Mesothelial cell of epicardium (in vitro differentiated cells): ENCODE measurements at regions not wholly inside any gene's neighbourhood (a gene's known extent, or its start where the extent isn't known, plus 50 kb on each side); places are given as distances from the start of the nearest gene placed in this dataset.

ENCODE experiments used
- DNase-seq, 2 experiments: peaks; one replicate each; pipeline ENCODE4 v3.0.0; 2021; ENCODE audit warnings: low spot score in 2 of 2; ENCODE audit not compliant: unreplicated experiment in 2 of 2
- H3K27ac Mint-ChIP-seq: 2 replicates; pipeline ENCODE4 v1.8.0; 2021; ENCODE audit warnings: mixed read lengths
- H3K27me3 Mint-ChIP-seq: 2 replicates; pipeline ENCODE4 v1.8.0; 2021; ENCODE audit warnings: low read depth, mixed read lengths
- H3K36me3 Mint-ChIP-seq: 2 replicates; pipeline ENCODE4 v1.8.0; 2021; ENCODE audit warnings: mixed read lengths
- H3K4me1 Mint-ChIP-seq: 2 replicates; pipeline ENCODE4 v1.8.0; 2021; ENCODE audit warnings: mixed read lengths
- H3K4me3 Mint-ChIP-seq: 2 replicates; pipeline ENCODE4 v1.8.0; 2021; ENCODE audit warnings: mild to moderate bottlenecking, moderate library complexity, mixed read lengths
- H3K9me3 Mint-ChIP-seq: 2 replicates; pipeline ENCODE4 v1.8.0; 2021; ENCODE audit warnings: mixed read lengths
- CTCF ChIP-seq: fragments of 200-600 bp; sonication (generic); IDR thresholded peaks from one replicate; pipeline ENCODE4 v1.5.0; 2021; ENCODE audit warnings: antibody characterized with exemption; ENCODE audit not compliant: unreplicated experiment

DNA sequence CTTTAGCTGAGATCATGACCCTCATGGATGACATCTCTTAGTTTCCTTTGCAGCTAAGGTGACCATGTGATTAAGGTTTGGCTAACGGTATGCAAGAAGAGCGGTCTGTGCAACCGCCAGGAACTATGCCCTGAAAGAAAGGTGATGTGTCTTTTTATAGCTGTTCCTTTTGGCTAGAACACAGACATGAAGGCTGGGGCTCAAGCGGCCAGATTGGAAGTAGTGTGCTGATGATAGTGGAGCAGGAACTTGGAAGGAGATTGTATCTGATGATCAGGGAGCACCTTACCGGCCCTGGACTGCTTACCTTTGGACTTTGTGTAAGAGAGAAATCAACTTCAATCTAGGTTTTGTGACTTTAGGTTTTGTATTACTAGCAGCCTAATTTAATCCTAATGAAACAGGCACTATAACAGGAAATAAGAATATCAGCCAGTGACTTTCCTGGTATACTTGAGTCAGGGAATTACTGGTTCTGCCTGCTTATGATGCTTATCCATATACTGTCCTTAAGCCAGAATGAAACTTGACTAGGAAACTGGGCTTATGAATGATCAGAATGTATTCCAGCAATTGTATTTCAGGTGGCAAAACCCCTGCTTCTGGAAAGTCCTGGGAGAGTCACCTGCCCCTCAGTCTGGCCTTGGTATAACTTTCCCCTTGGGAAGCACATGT is 164.3 kb upstream of the LRIG1 start:
- TF ChIP-seq CTCF, result no peak
- Mint-ChIP-seq H3K27ac (no peak overlapping the region), H3K36me3 (no peaks in the 10 kb centered on the region), H3K9me3 (peaks cover 6% of the 10 kb centered on the region), H3K27me3 (peaks cover 7% of the 10 kb centered on the region), H3K4me1 (no peaks in the 10 kb centered on the region), H3K4me3 (no peak overlapping the region)
- no peak for DNase-seq

DNA sequence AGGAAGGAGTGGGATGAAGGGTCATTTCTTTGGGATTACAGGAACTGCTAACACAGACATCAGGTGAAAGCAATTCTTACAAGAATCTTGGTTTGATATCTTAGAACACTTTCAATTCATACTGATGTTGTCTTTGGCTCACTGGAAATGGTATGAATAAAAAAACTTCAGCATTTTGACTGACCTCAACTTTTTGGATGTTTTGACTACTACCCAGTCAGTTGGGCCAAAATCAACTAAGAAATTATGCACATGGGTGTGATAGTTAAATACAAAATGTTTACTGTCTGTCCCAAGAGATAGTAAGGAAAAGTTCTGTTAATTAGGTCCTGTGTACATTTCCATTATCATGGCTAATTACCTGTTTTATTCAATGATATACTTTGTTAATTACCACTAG is 165.5 kb upstream of the LRIG1 start:
- no peak overlapping the region for H3K27ac Mint-ChIP-seq
- H3K4me3 Mint-ChIP-seq, result no peak overlapping the region
- no peaks in the 10 kb centered on the region for H3K9me3 Mint-ChIP-seq
- no peaks in the 10 kb centered on the region for H3K4me1 Mint-ChIP-seq
- DNase-seq, result no peak
- no peaks in the 10 kb centered on the region for H3K36me3 Mint-ChIP-seq
- peaks cover 7% of the 10 kb centered on the region for H3K27me3 Mint-ChIP-seq
- TF ChIP-seq CTCF, result no peak

GRCh38 chr3:66667263-66667662 is 166.4 kb upstream of the LRIG1 start:
- no peaks in the 10 kb centered on the region for H3K4me1 Mint-ChIP-seq
- H3K9me3 Mint-ChIP-seq, result no peaks in the 10 kb centered on the region
- peaks cover 7% of the 10 kb centered on the region for H3K27me3 Mint-ChIP-seq
- H3K36me3 Mint-ChIP-seq, result no peaks in the 10 kb centered on the region
- H3K4me3 Mint-ChIP-seq, result no peak overlapping the region
- H3K27ac Mint-ChIP-seq, result no peak overlapping the region
- no peak for TF ChIP-seq CTCF
- DNase-seq, result no peak

GRCh38 chr3:66671291-66671690 is 170.5 kb upstream of the LRIG1 start:
- no peaks in the 10 kb centered on the region for H3K9me3 Mint-ChIP-seq
- H3K27me3 Mint-ChIP-seq, result peaks cover 10% of the 10 kb centered on the region
- no peaks in the 10 kb centered on the region for H3K36me3 Mint-ChIP-seq
- no peak overlapping the region for H3K4me3 Mint-ChIP-seq
- no peak overlapping the region for H3K27ac Mint-ChIP-seq
- no peak for DNase-seq
- H3K4me1 Mint-ChIP-seq, result peaks cover 5% of the 10 kb centered on the region
- TF ChIP-seq CTCF, result no peak

GRCh38 chr3:66672830-66673229 is 172.0 kb upstream of the LRIG1 start:
- H3K9me3 Mint-ChIP-seq, result no peaks in the 10 kb centered on the region
- peaks cover 9% of the 10 kb centered on the region for H3K27me3 Mint-ChIP-seq
- no peak overlapping the region for H3K27ac Mint-ChIP-seq
- H3K4me3 Mint-ChIP-seq, result no peak overlapping the region
- peaks cover 5% of the 10 kb centered on the region for H3K4me1 Mint-ChIP-seq
- TF ChIP-seq CTCF, result no peak
- no peaks in the 10 kb centered on the region for H3K36me3 Mint-ChIP-seq
- DNase-seq, result no peak

DNA sequence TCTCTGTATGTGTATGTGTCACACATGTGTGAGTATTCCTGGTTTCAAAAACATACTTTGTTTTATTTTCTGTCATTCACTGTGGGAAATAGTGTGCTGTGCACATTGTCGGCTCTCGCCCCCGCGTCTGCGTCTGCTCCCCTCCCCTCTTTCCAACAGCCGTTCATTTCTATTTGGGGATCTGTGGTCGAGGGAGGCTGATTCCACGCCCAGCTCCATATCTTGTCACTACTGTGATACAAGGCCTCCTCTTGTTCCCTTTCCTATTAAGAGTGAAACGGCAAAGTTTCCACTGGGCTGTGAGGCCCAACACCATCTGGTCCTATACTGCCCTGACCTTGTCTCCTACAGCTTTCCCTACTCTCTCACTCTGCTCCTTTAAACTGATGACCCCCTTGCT is 172.5 kb upstream of the LRIG1 start:
- Mint-ChIP-seq H3K36me3 (no peaks in the 10 kb centered on the region), H3K27me3 (peaks cover 9% of the 10 kb centered on the region), H3K4me1 (peaks cover 5% of the 10 kb centered on the region), H3K27ac (peak overlapping the region; percentile 13), H3K4me3 (no peak overlapping the region), H3K9me3 (no peaks in the 10 kb centered on the region)
- no peak for TF ChIP-seq CTCF
- DNase-seq, result no peak
